Neural cell (in vitro differentiated cells): ENCODE measurements at regions not wholly inside any gene's neighbourhood (a gene's known extent, or its start where the extent isn't known, plus 50 kb on each side); places are given as distances from the start of the nearest gene placed in this dataset.

Experiments used
- H2AFZ ChIP-seq: fragments of 200-600, 300-800 bp; sonication (generic), shearing (Covaris generic); 2 replicates; pipeline ENCODE4 v1.6.0; 2014; ENCODE audit warnings: low read depth, mild to moderate bottlenecking, antibody characterized with exemption, low read length, moderate library complexity
- H3F3A ChIP-seq: fragments of 200-600 bp; shearing (Covaris generic); 2 replicates; pipeline ENCODE4 v1.6.1; 2016; ENCODE audit warnings: mild to moderate bottlenecking, moderate library complexity, mixed read lengths, antibody characterized with exemption, low read length; ENCODE audit not compliant: insufficient read depth, poor library complexity, severe bottlenecking
- H3K27ac ChIP-seq: fragments of 200-600, 300-800 bp; sonication (generic), shearing (Covaris generic); 2 replicates; pipeline ENCODE4 v1.5.1; 2014; ENCODE audit warnings: mild to moderate bottlenecking, low read length, moderate library complexity
- H3K27me3 ChIP-seq: fragments of 300-800, 200-600 bp; sonication (generic), shearing (Covaris generic); 2 replicates; pipeline ENCODE4 v1.6.0; 2014; ENCODE audit warnings: mild to moderate bottlenecking, low read depth, low read length, moderate library complexity; ENCODE audit not compliant: insufficient read depth
- H3K36me3 ChIP-seq: fragments of 300-800, 200-600 bp; sonication (generic), shearing (Covaris generic); 2 replicates; pipeline ENCODE4 v1.5.1; 2014; ENCODE audit warnings: mild to moderate bottlenecking, antibody characterized with exemption, low read length, moderate library complexity; ENCODE audit not compliant: insufficient read depth
- H3K4me2 ChIP-seq: fragments of 300-800, 200-600 bp; sonication (generic), shearing (Covaris generic); 2 replicates; pipeline ENCODE4 v1.6.0; 2014; ENCODE audit warnings: mild to moderate bottlenecking, low read length
- H3K4me3 ChIP-seq: fragments of 300-800, 200-600 bp; sonication (generic), shearing (Covaris generic); 2 replicates; pipeline ENCODE4 v1.5.1; 2014; ENCODE audit warnings: mild to moderate bottlenecking, low read length, moderate library complexity
- H3K79me2 ChIP-seq: fragments of 200-600 bp; shearing (Covaris generic); replicated peaks from 2 replicates; pipeline ENCODE4 v1.6.0; 2014; ENCODE audit warnings: mild to moderate bottlenecking, low read length, moderate library complexity; ENCODE audit not compliant: insufficient read depth
- H3K9ac ChIP-seq: fragments of 300-800, 200-600 bp; sonication (generic), shearing (Covaris generic); 2 replicates; pipeline ENCODE4 v1.6.1; 2016; ENCODE audit warnings: mild to moderate bottlenecking, low read length, mixed read lengths
- H3K9me2 ChIP-seq: fragments of 200-600 bp; shearing (Covaris generic); 2 replicates; pipeline ENCODE4 v1.6.1; 2016; ENCODE audit warnings: mild to moderate bottlenecking, low read length, mixed read lengths; ENCODE audit not compliant: insufficient read depth
- H3K9me3 ChIP-seq: fragments of 200-600, 300-800 bp; sonication (generic), shearing (Covaris generic); 2 replicates; pipeline ENCODE4 v1.6.1; 2016; ENCODE audit warnings: mild to moderate bottlenecking, mixed run types, low read length, moderate library complexity, mixed read lengths
- H4K20me1 ChIP-seq: fragments of 200-600 bp; shearing (Covaris generic); 2 replicates; pipeline ENCODE4 v1.6.1; 2016; ENCODE audit warnings: mild to moderate bottlenecking, mixed run types; ENCODE audit not compliant: insufficient read depth
- CTCF ChIP-seq: fragments of 450-650 bp; IDR thresholded peaks from 2 replicates; pipeline ENCODE4 v1.5.1; 2014; ENCODE audit warnings: antibody characterized with exemption, mild to moderate bottlenecking, moderate library complexity; ENCODE audit not compliant: poor library complexity, severe bottlenecking
- EP300 ChIP-seq: fragments of 450-650 bp; conservative IDR thresholded peaks from 2 replicates; pipeline ENCODE4 v1.6.1; 2014; ENCODE audit warnings: antibody characterized with exemption, mild to moderate bottlenecking, moderate library complexity; ENCODE audit not compliant: poor library complexity, severe bottlenecking
- EZH2 ChIP-seq: fragments of 200-600, 300-800 bp; shearing (Covaris generic), sonication (generic); IDR thresholded peaks from 2 replicates; pipeline ENCODE4 v1.6.1; 2014; ENCODE audit warnings: antibody characterized with exemption, low read length, borderline replicate concordance, mild to moderate bottlenecking; ENCODE audit not compliant: insufficient read depth, poor library complexity, severe bottlenecking
- MXI1 ChIP-seq: fragments of 450-650 bp; conservative IDR thresholded peaks from 2 replicates; pipeline ENCODE4 v1.6.1; 2014; ENCODE audit warnings: antibody characterized with exemption, mild to moderate bottlenecking; ENCODE audit not compliant: poor library complexity, severe bottlenecking
- POLR2AphosphoS5 ChIP-seq: IDR thresholded peaks from 2 replicates; pipeline ENCODE4 v1.6.1; 2012
- RAD21 ChIP-seq: fragments of 450-650 bp; conservative IDR thresholded peaks from 2 replicates; pipeline ENCODE4 v1.6.1; 2014; ENCODE audit warnings: antibody characterized with exemption, mild to moderate bottlenecking, moderate library complexity
- SMC3 ChIP-seq: fragments of 450-650 bp; conservative IDR thresholded peaks from 2 replicates; pipeline ENCODE4 v1.6.1; 2014; ENCODE audit warnings: antibody characterized with exemption, mild to moderate bottlenecking, moderate library complexity; ENCODE audit not compliant: poor library complexity
- TAF1 ChIP-seq: IDR thresholded peaks from 2 replicates; pipeline ENCODE4 v1.6.1; 2012; ENCODE audit warnings: low read depth
- TF ChIP-seq, protein P1 (sequence below): IDR thresholded peaks from 2 replicates; pipeline ENCODE4 v1.6.1; 2012; ENCODE audit warnings: borderline replicate concordance

DNA sequence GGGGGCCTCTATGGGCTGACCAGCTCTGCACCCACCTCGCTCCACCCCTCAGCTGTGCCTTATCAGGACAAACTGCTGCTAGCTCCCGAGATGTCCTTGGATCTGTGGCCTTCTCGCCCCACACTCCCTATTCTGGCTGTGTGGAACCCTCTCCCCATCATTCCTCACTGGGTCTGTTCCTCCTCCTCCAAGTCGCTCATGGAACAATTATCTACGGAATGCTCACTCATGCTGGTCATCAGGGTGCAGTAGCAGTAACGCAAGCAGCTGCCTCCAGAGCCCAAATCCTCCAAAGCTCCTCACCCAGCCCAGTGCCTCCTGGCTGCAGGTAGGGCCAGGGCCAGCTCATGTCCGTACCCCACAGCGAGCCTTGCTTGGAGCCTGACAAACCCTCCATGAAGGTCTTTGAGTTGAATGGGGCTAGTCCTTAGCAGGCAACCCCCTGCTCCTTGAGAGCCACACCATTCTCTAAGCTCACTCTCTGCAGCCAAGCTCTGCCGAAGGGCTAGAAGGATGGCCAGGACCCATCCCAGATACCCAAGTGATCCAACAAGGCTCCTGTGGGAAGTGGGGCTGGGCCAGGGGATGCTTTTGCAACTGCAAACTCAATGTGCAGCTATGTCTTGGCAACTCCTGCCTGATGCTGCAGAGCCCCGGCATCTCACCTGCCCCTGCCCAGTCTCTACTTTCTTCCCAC lies 977.8 kb downstream of the TBC1D22A start:
- Histone ChIP-seq H4K20me1 (no peaks in the 10 kb centered on the region), H2AFZ (no peak overlapping the region), H3K9me2 (no peaks in the 10 kb centered on the region)

GRCh38 chr22:47739291-47740015 lies 977.0 kb downstream of the TBC1D22A start:
- no peaks in the 10 kb centered on the region for H3K79me2 ChIP-seq
- H2AFZ ChIP-seq = no peak overlapping the region
- H3K27ac ChIP-seq = no peak overlapping the region
- no peaks in the 10 kb centered on the region for H3K36me3 ChIP-seq
- no peaks in the 10 kb centered on the region for H4K20me1 ChIP-seq
- H3K4me2 ChIP-seq = no peak overlapping the region
- H3K9me2 ChIP-seq = no peaks in the 10 kb centered on the region
- H3K4me3 ChIP-seq = no peak overlapping the region
- H3F3A ChIP-seq = no peaks in the 10 kb centered on the region
- H3K9ac ChIP-seq = no peak overlapping the region
- H3K27me3 ChIP-seq = no peaks in the 10 kb centered on the region
- H3K9me3 ChIP-seq = no peaks in the 10 kb centered on the region
- TF ChIP-seq SMC3 = no peak
- no peak for TF ChIP-seq TAF1
- no peak for TF ChIP-seq RAD21
- no peak for TF ChIP-seq EZH2
- TF ChIP-seq CTCF = no peak
- no peak for TF ChIP-seq EP300

More for the DNA sequence above, 977.8 kb downstream of the TBC1D22A start:
- Histone ChIP-seq H3K4me3 (no peak overlapping the region), H3K9ac (no peak overlapping the region), H3K4me2 (no peak overlapping the region), H3K36me3 (no peaks in the 10 kb centered on the region), H3F3A (no peaks in the 10 kb centered on the region), H3K27ac (no peak overlapping the region), H3K79me2 (no peaks in the 10 kb centered on the region), H3K27me3 (no peaks in the 10 kb centered on the region), H3K9me3 (no peaks in the 10 kb centered on the region)
- no peak for TF ChIP-seq MXI1
- TF ChIP-seq, protein P1, sequence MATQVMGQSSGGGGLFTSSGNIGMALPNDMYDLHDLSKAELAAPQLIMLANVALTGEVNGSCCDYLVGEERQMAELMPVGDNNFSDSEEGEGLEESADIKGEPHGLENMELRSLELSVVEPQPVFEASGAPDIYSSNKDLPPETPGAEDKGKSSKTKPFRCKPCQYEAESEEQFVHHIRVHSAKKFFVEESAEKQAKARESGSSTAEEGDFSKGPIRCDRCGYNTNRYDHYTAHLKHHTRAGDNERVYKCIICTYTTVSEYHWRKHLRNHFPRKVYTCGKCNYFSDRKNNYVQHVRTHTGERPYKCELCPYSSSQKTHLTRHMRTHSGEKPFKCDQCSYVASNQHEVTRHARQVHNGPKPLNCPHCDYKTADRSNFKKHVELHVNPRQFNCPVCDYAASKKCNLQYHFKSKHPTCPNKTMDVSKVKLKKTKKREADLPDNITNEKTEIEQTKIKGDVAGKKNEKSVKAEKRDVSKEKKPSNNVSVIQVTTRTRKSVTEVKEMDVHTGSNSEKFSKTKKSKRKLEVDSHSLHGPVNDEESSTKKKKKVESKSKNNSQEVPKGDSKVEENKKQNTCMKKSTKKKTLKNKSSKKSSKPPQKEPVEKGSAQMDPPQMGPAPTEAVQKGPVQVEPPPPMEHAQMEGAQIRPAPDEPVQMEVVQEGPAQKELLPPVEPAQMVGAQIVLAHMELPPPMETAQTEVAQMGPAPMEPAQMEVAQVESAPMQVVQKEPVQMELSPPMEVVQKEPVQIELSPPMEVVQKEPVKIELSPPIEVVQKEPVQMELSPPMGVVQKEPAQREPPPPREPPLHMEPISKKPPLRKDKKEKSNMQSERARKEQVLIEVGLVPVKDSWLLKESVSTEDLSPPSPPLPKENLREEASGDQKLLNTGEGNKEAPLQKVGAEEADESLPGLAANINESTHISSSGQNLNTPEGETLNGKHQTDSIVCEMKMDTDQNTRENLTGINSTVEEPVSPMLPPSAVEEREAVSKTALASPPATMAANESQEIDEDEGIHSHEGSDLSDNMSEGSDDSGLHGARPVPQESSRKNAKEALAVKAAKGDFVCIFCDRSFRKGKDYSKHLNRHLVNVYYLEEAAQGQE = no peak
- TF ChIP-seq RAD21 = no peak
- TF ChIP-seq POLR2AphosphoS5 = no peak
- no peak for TF ChIP-seq CTCF
- TF ChIP-seq EP300 = no peak
- no peak for TF ChIP-seq TAF1
- TF ChIP-seq EZH2 = no peak
- TF ChIP-seq SMC3 = no peak
